HG03342 (cell line): ENCODE measurements at regions not wholly inside any gene's neighbourhood (a gene's known extent, or its start where the extent isn't known, plus 50 kb on each side); places are given as distances from the start of the nearest gene placed in this dataset.

Source experiments
- ATAC-seq: cut with Tn5 transposase; IDR thresholded peaks from one replicate; pipeline ENCODE4 v1.9.1; 2021; ENCODE audit warnings: mild to moderate bottlenecking, moderate library complexity; ENCODE audit not compliant: unreplicated experiment

- ATAC-seq: no peak
These were observed 224.6 kb upstream of the RAB4A start for GRCh38 chr1:229046251-229046853.

- ATAC-seq: no peak
These were observed 223.6 kb upstream of the RAB4A start for GRCh38 chr1:229047161-229047839.

- ATAC-seq: no peak
These were observed 222.9 kb upstream of the RAB4A start for GRCh38 chr1:229047840-229048620.

GRCh38 chr1:229048896-229049295, 222.0 kb upstream of the RAB4A start:
- ATAC-seq: no peak

GRCh38 chr1:229056046-229056445, 214.9 kb upstream of the RAB4A start:
- ATAC-seq: no peak

- ATAC-seq: no peak
These were observed 212.8 kb upstream of the RAB4A start for GRCh38 chr1:229058111-229058561.

GRCh38 chr1:229058729-229059128, 212.2 kb upstream of the RAB4A start:
- ATAC-seq: no peak

GRCh38 chr1:229059671-229060539, 211.0 kb upstream of the RAB4A start:
- ATAC-seq: no peak

GRCh38 chr1:229062135-229062534, 208.8 kb upstream of the RAB4A start:
- ATAC-seq: no peak

- no peak for ATAC-seq
These were observed 207.6 kb upstream of the RAB4A start for GRCh38 chr1:229063154-229063773.

- no peak for ATAC-seq
These were observed 206.4 kb upstream of the RAB4A start for GRCh38 chr1:229064320-229065168.

- no peak for ATAC-seq
These were observed 205.3 kb upstream of the RAB4A start for GRCh38 chr1:229065613-229066012.

GRCh38 chr1:229066591-229066990, 204.3 kb upstream of the RAB4A start:
- no peak for ATAC-seq

GRCh38 chr1:229067546-229067945, 203.4 kb upstream of the RAB4A start:
- no peak for ATAC-seq

- no peak for ATAC-seq
These were observed 202.5 kb upstream of the RAB4A start for GRCh38 chr1:229068270-229068987.

- ATAC-seq: no peak
These were observed 201.7 kb upstream of the RAB4A start for GRCh38 chr1:229069176-229069575.

GRCh38 chr1:229070168-229070567, 200.7 kb upstream of the RAB4A start:
- no peak for ATAC-seq

- no peak for ATAC-seq
These were observed 197.7 kb upstream of the RAB4A start for GRCh38 chr1:229073251-229073650.

GRCh38 chr1:229075217-229075616, 195.7 kb upstream of the RAB4A start:
- ATAC-seq: no peak
